ACC112 (cell line): ENCODE measurements at regions not wholly inside any gene's neighbourhood (a gene's known extent, or its start where the extent isn't known, plus 50 kb on each side); places are given as distances from the start of the nearest gene placed in this dataset.

Source experiments
- H2AFZ ChIP-seq: fragments of 200-600 bp; sonication (generic); one replicate; pipeline ENCODE4 v1.6.0; 2017; ENCODE audit warnings: antibody characterized with exemption, low read length; ENCODE audit not compliant: unreplicated experiment
- H3K27ac ChIP-seq: fragments of 200-600 bp; sonication (generic); 2 replicates; pipeline ENCODE4 v1.5.1; 2014; ENCODE audit warnings: low read depth, mild to moderate bottlenecking, antibody characterized with exemption, low read length, moderate library complexity
- H3K27me3 ChIP-seq: fragments of 200-600 bp; sonication (generic); 2 replicates; pipeline ENCODE4 v1.6.1; 2014; ENCODE audit warnings: mild to moderate bottlenecking, antibody characterized with exemption, low read length, moderate library complexity, mixed read lengths; ENCODE audit not compliant: insufficient read depth
- H3K36me3 ChIP-seq: fragments of 200-600 bp; sonication (generic); 2 replicates; pipeline ENCODE4 v1.6.1; 2016; ENCODE audit warnings: mild to moderate bottlenecking, antibody characterized with exemption, low read length, moderate library complexity, mixed read lengths; ENCODE audit not compliant: insufficient read depth
- H3K4me1 ChIP-seq: fragments of 200-600 bp; sonication (generic); one replicate; pipeline ENCODE4 v1.6.1; 2016; ENCODE audit warnings: low read length, mixed read lengths; ENCODE audit not compliant: insufficient read depth, unreplicated experiment, control insufficient read depth
- H3K4me3 ChIP-seq: fragments of 200-600 bp; sonication (generic); 2 replicates; pipeline ENCODE4 v1.5.1; 2014; ENCODE audit warnings: mild to moderate bottlenecking, low read depth, low read length
- H3K79me2 ChIP-seq: fragments of 200-600 bp; sonication (generic); one replicate; pipeline ENCODE4 v1.6.0; 2016; ENCODE audit warnings: low read length; ENCODE audit not compliant: control insufficient read depth, unreplicated experiment, insufficient read depth

DNA sequence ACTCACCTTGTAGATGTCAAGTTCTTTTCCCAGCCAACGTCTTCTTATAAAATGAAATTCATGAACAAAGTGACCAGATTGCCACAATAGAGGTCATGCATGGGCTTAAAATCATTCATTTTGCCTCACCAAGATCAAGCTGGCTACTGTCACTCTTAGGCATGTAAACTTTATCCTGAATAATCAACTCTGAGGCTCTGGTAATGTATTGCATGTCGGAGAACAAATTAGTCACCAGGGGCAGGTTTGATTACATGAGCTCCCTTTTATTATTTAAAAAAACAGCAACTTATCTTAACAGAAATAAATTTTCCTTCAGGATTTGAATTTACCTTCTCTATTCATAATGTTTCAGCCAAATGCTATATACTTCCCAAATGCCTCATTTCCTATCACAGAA, 112.9 kb upstream of the SP4 start:
- no peaks in the 10 kb centered on the region for H3K27me3 ChIP-seq
- no peak overlapping the region for H3K27ac ChIP-seq
- peaks cover 4% of the 10 kb centered on the region for H3K4me1 ChIP-seq
- no peaks in the 10 kb centered on the region for H3K79me2 ChIP-seq
- no peak overlapping the region for H3K4me3 ChIP-seq
- H2AFZ ChIP-seq: no peak overlapping the region
- H3K36me3 ChIP-seq: no peaks in the 10 kb centered on the region

DNA sequence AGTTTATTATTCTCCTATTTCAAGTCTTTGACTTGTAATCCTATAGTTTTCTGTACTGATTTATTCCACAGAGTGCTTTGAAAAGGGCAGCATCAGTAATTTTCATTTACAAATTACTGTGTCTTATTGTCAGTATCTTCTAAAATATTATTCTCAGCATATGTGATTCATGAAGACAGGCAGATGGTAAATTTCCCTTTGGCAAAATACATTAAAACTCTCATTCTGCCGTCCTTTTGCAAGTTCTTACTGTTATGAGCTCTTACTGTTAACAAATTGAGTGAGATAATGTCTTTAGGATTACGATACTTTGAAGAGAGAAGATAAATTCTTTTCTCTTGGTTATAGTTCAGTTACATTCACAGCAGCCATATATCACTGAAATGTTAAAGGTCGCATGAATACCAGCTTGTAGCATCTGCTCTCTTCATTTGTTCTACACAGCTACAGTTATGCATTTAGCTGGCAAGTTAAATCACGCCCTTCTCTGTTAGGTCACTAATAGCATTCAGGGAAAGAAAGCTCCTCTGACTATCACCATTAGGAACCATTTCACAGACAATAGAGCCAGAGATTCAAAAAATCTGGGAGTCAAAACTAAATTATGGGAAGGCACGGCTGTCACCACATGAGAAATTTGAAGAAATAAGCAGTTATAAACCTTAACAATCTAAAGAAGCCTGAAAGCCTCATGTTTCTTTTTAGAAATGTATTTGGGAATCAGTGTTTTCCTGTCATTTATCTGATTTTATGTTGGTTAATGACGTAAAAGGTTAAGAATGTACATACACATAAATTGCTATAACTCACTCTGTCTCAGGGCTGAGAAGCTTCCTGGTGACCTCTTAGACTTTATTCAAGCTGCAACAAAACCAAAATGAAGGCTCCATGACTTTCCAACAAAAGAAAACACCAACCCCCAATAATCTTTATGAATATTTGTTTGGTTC, 109.6 kb upstream of the SP4 start:
- H3K4me1 ChIP-seq: peaks cover 4% of the 10 kb centered on the region
- H3K27ac ChIP-seq: peak overlapping the region; percentile 43; the same call in 1 of the 2 replicates

DNA sequence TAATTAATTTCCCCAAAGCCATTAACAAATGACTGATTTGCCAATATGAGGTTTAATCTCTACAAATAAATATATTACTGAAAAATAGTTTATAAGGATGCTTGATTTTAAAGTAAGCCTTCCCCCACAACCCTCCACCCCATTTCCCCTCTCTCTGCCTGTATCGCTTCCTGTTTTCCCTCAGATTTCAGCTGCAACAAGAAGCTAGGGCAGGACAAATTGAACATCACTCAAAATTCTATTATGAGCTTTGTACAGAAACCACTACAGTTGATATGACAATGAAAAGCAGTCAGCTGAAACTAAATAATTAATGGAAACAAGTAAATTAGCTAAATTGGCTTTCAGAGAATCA, 109.0 kb upstream of the SP4 start:
- Histone ChIP-seq H3K79me2 (no peaks in the 10 kb centered on the region), H3K4me3 (no peak overlapping the region), H2AFZ (no peak overlapping the region), H3K36me3 (no peaks in the 10 kb centered on the region), H3K27ac (no peak overlapping the region), H3K4me1 (peaks cover 4% of the 10 kb centered on the region), H3K27me3 (no peaks in the 10 kb centered on the region)

More for the DNA sequence above, 109.6 kb upstream of the SP4 start:
- Histone ChIP-seq H2AFZ (peak overlapping the region; percentile 58), H3K27me3 (no peaks in the 10 kb centered on the region), H3K4me3 (no peak overlapping the region), H3K79me2 (no peaks in the 10 kb centered on the region), H3K36me3 (no peaks in the 10 kb centered on the region)

DNA sequence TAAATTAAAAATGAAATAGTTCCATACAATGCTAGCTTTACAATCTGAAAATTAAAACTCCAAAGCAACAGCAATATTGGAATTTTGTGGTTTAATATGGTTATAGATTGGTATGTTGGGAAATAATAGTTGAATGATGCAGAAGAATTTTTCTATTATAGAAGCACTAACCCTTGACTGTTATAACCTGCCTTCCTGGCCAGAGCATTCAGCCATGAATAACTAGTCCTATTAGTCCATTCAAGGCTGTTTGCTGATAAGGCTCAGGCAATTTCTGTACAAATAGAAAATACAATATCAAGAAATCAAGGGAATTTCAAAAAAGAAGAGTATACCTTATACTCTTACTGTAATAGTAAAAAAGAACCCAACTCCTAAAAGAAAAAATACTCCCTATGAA, 101.6 kb upstream of the SP4 start:
- Histone ChIP-seq H3K79me2 (no peaks in the 10 kb centered on the region), H3K4me3 (no peak overlapping the region), H3K4me1 (no peaks in the 10 kb centered on the region), H3K36me3 (no peaks in the 10 kb centered on the region), H2AFZ (no peak overlapping the region), H3K27me3 (no peaks in the 10 kb centered on the region), H3K27ac (no peak overlapping the region)

DNA sequence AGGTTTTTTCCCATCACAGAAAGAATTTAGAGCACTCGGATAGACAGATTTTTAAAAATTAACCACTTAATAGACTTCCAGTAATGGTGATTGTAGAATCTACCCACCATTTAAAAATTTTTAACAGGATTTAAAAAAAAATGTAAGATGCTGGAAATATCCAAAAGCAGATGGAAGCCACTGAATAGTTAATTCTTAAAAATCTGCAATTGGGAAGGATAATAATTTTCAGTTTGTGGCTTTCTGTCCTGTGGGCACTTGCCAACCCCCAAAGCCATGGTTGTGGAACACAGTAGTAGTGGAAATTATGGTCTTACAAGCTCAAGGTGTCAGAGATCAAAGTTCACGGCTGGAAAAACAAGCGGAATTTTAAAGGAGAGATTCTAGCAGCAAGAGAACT, 101.0 kb upstream of the SP4 start:
- H3K36me3 ChIP-seq: no peaks in the 10 kb centered on the region
- H3K27me3 ChIP-seq: no peaks in the 10 kb centered on the region
- H3K4me3 ChIP-seq: no peak overlapping the region
- no peak overlapping the region for H3K27ac ChIP-seq
- no peaks in the 10 kb centered on the region for H3K4me1 ChIP-seq
- no peaks in the 10 kb centered on the region for H3K79me2 ChIP-seq
- H2AFZ ChIP-seq: no peak overlapping the region

DNA sequence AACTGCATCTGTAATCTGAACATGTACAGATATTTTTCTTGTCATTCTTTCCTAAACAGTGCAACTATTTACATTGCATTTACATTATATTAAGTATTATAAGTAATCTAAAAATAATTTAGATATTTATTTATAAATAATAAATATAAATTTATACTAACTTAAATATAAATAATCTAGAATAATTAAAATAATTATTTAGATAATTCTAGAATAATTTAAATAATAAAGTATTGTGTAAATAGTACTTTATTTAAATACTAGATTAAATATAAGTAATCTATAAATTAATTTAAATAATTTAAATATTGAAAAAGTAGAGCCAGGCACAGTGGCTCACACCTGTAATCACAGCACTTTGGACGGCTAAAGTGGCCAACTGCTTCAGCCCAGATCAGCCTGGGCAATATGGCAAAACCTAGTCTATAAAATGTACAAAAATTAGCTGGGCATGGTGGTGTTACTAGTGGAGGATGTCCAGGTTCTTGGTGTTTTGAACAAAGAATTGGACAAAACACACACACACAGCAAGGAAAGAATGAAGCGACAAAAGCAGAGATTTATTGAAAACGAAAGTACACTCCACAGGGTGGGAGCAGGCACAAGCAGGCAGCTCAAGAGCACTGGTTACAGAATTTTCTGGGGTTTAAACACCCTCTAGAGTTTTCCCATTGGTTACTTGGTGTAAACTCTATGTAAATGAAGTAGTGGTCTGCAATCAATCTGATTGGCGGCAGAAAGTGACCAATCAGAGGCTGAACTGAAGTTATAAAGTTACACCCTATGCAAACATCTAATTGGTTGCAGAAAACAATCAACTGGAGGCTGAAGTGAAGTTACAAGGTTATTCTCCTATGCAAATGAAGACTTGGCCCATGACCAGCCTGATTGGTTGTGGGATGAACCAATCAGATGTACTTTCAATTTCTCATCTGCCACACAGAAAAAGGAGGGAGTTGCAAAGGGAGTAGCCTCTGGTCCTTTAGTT, 100.2 kb upstream of the SP4 start:
- Histone ChIP-seq H3K27ac (no peak overlapping the region), H3K4me3 (no peak overlapping the region), H3K79me2 (no peaks in the 10 kb centered on the region), H3K4me1 (no peaks in the 10 kb centered on the region), H2AFZ (no peak overlapping the region), H3K27me3 (peaks cover 4% of the 10 kb centered on the region), H3K36me3 (no peaks in the 10 kb centered on the region)

DNA sequence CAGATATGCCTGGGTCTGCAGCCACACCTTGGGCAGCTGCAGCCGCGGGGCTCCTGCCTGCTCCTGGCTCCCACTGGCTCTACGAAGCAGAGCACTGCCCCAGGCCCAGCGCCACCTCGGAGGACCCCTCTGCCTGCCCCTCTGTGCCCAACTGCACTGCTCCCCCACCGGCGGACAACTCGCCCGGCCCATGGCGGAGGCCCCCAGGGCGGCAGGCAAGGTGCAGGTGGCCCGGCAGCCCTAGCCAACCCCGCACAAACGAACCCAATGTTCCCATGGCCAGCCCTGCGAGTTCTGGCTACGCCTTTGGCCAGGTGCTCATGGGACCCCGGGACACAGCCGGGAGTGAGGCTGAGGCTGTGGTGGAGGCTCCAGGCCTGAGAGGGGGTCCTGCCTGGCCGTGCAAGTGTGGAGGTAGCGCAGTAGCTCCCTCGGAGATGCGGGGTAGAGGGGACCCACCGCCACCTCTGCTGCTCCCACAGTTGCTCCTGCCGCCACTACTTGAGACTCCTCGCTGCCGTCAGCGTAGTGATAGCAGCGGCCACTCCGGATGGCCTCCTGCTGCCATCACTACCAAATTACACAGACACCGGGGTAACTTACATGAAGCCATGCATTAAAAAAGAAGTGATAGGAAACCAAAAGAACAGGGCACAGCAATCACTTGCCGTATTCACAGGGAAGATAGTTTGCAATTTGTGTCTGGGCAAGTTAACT, 97.3 kb upstream of the SP4 start:
- no peaks in the 10 kb centered on the region for H3K4me1 ChIP-seq
- no peak overlapping the region for H3K4me3 ChIP-seq

DNA sequence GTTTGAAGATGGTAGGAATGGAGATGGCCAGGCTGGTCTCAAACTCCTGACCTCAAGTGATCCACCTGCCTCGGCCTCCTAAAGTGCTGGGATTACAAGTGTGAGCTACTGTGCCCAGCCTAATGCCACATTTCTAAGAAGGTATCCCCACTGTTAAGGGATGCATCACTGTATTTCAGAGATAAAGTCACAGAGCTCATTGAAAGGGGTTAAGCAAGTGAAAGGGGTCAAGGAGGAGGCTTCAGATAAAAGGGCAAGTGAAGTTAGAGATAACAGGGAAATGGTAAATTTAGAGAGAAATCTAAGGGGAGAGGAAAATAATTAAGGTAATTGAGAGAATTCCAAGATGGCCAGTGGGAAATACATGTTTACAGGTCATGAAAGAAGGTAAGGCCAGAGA, 93.0 kb upstream of the SP4 start:
- peaks cover 20% of the 10 kb centered on the region for H3K27me3 ChIP-seq

More for the DNA sequence above, 97.3 kb upstream of the SP4 start:
- no peaks in the 10 kb centered on the region for H3K36me3 ChIP-seq
- no peaks in the 10 kb centered on the region for H3K79me2 ChIP-seq
- H3K27ac ChIP-seq: no peak overlapping the region
- peaks cover 12% of the 10 kb centered on the region for H3K27me3 ChIP-seq
- H2AFZ ChIP-seq: no peak overlapping the region

DNA sequence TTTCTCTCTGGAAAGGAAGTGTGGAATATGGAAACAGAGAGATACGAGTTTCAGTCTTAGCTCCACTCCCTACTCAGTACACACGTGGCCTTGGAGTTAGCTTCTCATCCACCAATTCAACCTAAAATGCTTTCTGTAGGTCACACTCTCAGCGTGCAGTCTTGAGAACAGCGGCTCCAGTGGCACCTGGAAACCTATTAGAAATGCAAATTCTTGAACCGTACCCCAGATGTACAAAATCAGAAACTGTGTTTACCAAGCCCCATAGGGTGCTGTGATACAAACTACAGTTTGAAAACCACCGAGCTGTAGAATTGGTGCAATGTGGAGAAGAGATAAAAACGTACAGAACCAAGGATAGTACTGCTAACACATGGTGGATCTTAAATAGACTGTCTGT, 91.1 kb upstream of the SP4 start:
- H3K27me3 ChIP-seq: peaks cover 20% of the 10 kb centered on the region
- H3K4me3 ChIP-seq: no peak overlapping the region
- no peak overlapping the region for H2AFZ ChIP-seq
- H3K4me1 ChIP-seq: no peaks in the 10 kb centered on the region
- no peaks in the 10 kb centered on the region for H3K36me3 ChIP-seq
- no peaks in the 10 kb centered on the region for H3K79me2 ChIP-seq
- no peak overlapping the region for H3K27ac ChIP-seq

More for the DNA sequence above, 93.0 kb upstream of the SP4 start:
- H3K36me3 ChIP-seq: no peaks in the 10 kb centered on the region
- no peak overlapping the region for H3K4me3 ChIP-seq
- no peak overlapping the region for H2AFZ ChIP-seq
- no peak overlapping the region for H3K27ac ChIP-seq
- no peaks in the 10 kb centered on the region for H3K4me1 ChIP-seq
- no peaks in the 10 kb centered on the region for H3K79me2 ChIP-seq

DNA sequence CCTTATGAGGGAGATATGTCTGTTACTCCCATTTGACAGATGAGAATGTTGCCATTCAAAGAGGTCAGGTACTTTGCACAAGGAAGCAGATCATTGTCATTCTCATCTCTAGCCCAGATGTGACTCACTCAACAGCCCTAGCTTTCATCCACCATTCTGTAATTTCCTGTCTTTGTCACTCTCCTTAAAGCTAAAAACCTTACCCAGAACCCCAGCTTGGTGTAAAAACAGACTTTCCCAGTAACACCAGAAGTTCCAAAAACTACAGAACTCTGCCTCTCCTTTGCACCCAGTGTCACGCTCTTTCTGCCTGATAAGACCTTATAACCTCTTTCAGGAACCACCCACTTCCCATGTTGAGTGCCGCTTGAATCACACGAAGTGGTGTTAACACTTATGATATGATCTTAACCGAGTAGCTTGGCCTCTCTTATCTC, 89.1 kb upstream of the SP4 start:
- Histone ChIP-seq H3K4me1 (no peaks in the 10 kb centered on the region), H3K27ac (no peak overlapping the region), H3K36me3 (no peaks in the 10 kb centered on the region), H3K4me3 (no peak overlapping the region), H3K27me3 (peaks cover 13% of the 10 kb centered on the region; the same call in 1 of the 2 replicates), H3K79me2 (no peaks in the 10 kb centered on the region), H2AFZ (no peak overlapping the region)
